ENCODE measurements at regions not wholly inside any gene's neighbourhood (a gene's known extent, or its start where the extent isn't known, plus 50 kb on each side); places are given as distances from the start of the nearest gene placed in this dataset.

GRCh38 chr4:149166365-149166764 is 649.3 kb downstream of the IQCM start:
- no peak overlapping the region for H3K27ac ChIP-seq
- H3K4me3 ChIP-seq: no peak overlapping the region
- ATAC-seq (no peak), FAIRE-seq (no peak), DNase-seq (ENCODE audit: low read depth in 1 of 2, low spot score in 1 of 2) (no peak)
- no peaks in the 10 kb centered on the region for H3K9me3 ChIP-seq
- no peaks in the 10 kb centered on the region for H3K4me1 ChIP-seq
- WGBS (ENCODE audit: missing lambda C conversion rate): 31% methylated on average over 1 of the region's 1 CpG
- TF ChIP-seq RNF2 (IDR thresholded peaks at IDR 0.05; ENCODE audit: borderline replicate concordance, low read depth) (no peak), KDM1A (IDR thresholded peaks at IDR 0.05; ENCODE audit: low read depth) (no peak), CBX2 (IDR thresholded peaks at IDR 0.05; ENCODE audit: borderline replicate concordance, low read depth) (no peak)
- CTCF ChIA-PET: no interaction called here
- H3K4me2 ChIP-seq: no peak overlapping the region
- POLR2A ChIA-PET: no interaction called here

- no peak for ATAC-seq
- ChIA-PET CTCF (no interaction called here), POLR2A (no interaction called here)
- peak in 1 of 2 experiments; percentile 3 for DNase-seq (ENCODE audit: low read depth in 1 of 2, low spot score in 1 of 2)
- no peak for FAIRE-seq
- Histone ChIP-seq H3K4me1 (no peaks in the 10 kb centered on the region), H3K4me2 (no peak overlapping the region), H3K9me3 (no peaks in the 10 kb centered on the region), H3K27ac (no peak overlapping the region), H3K4me3 (no peak overlapping the region)
- TF ChIP-seq KDM5A (IDR thresholded peaks at IDR 0.05) (no peak), BCL3 (IDR thresholded peaks at IDR 0.05) (no peak), KDM1A (IDR thresholded peaks at IDR 0.05; ENCODE audit: low read depth) (no peak), CBX2 (IDR thresholded peaks at IDR 0.05; ENCODE audit: borderline replicate concordance, low read depth) (no peak), ZNF302 (CRISPR knock-in tag; IDR thresholded peaks at IDR 0.05) (no peak), ESRRA (IDR thresholded peaks at IDR 0.05; ENCODE audit: borderline replicate concordance, low read length) (no peak), JUNB (IDR thresholded peaks at IDR 0.05) (no peak), HOXA7 (CRISPR knock-in tag; IDR thresholded peaks at IDR 0.05) (no peak), FOSL2 (IDR thresholded peaks at IDR 0.05) (no peak), FOSL2 (CRISPR knock-in tag; IDR thresholded peaks at IDR 0.05) (no peak), SMC3 (IDR thresholded peaks at IDR 0.05) (no peak), MAZ (IDR thresholded peaks at IDR 0.05; ENCODE audit: borderline replicate concordance, low read depth, low read length) (no peak), SREBF2 (IDR thresholded peaks at IDR 0.05) (no peak), RARB (CRISPR knock-in tag; IDR thresholded peaks at IDR 0.05) (no peak)
- TF ChIP-seq, protein P1, sequence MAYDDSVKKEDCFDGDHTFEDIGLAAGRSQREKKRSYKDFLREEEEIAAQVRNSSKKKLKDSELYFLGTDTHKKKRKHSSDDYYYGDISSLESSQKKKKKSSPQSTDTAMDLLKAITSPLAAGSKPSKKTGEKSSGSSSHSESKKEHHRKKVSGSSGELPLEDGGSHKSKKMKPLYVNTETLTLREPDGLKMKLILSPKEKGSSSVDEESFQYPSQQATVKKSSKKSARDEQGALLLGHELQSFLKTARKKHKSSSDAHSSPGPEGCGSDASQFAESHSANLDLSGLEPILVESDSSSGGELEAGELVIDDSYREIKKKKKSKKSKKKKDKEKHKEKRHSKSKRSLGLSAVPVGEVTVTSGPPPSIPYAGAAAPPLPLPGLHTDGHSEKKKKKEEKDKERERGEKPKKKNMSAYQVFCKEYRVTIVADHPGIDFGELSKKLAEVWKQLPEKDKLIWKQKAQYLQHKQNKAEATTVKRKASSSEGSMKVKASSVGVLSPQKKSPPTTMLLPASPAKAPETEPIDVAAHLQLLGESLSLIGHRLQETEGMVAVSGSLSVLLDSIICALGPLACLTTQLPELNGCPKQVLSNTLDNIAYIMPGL (CRISPR knock-in tag; IDR thresholded peaks at IDR 0.05; ENCODE audit: borderline replicate concordance): no peak
- 19% methylated on average over 1 of the region's 3 CpGs for WGBS (ENCODE audit: missing lambda C conversion rate)
Measured at GRCh38 chr4:149164282-149164681, 651.4 kb downstream of the IQCM start.

DNA sequence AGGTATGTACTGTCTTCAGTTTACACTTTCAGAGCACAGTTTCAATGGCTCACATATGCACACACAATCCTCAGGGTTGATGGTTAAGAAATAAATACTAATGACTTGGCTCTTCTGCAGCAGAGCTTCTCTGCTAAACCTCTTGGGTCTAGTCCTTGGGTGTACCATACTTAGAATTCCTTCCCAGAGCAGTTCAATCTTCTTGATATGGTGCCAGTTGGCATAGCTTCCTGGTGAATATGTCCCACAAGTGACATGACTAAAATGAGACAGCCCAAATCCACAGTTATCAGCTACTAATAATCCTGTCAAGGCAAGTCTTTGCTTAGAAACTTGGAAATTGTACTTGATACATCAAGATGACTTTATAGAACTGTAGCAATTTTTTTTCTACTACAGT is 654.4 kb downstream of the IQCM start:
- no peaks in the 10 kb centered on the region for H3K4me1 ChIP-seq
- ATAC-seq: no peak
- no peak for DNase-seq (ENCODE audit: low read depth in 1 of 2, low spot score in 1 of 2)
- TF ChIP-seq EP300 (IDR thresholded peaks at IDR 0.05): no peak
- no peak for TF ChIP-seq CBX8 (IDR thresholded peaks at IDR 0.05)
- TF ChIP-seq ZFP36 (IDR thresholded peaks at IDR 0.05; ENCODE audit: borderline replicate concordance, partially characterized antibody): no peak
- no peak for TF ChIP-seq KDM1A (IDR thresholded peaks at IDR 0.05; ENCODE audit: low read depth)
- TF ChIP-seq REST (IDR thresholded peaks at IDR 0.05): no peak
- TF ChIP-seq RNF2 (IDR thresholded peaks at IDR 0.05; ENCODE audit: borderline replicate concordance, low read depth): no peak
- TF ChIP-seq HOXB5 (CRISPR knock-in tag; IDR thresholded peaks at IDR 0.05): no peak
- TF ChIP-seq CHD2 (IDR thresholded peaks at IDR 0.05; ENCODE audit: low read length, partially characterized antibody): no peak
- TF ChIP-seq TP53 (CRISPR knock-in tag; IDR thresholded peaks at IDR 0.05): no peak
- TF ChIP-seq, protein P2, sequence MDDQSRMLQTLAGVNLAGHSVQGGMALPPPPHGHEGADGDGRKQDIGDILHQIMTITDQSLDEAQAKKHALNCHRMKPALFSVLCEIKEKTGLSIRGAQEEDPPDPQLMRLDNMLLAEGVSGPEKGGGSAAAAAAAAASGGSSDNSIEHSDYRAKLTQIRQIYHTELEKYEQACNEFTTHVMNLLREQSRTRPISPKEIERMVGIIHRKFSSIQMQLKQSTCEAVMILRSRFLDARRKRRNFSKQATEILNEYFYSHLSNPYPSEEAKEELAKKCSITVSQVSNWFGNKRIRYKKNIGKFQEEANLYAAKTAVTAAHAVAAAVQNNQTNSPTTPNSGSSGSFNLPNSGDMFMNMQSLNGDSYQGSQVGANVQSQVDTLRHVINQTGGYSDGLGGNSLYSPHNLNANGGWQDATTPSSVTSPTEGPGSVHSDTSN (IDR thresholded peaks at IDR 0.05): no peak
- no peak for TF ChIP-seq NPAS2 (CRISPR knock-in tag; IDR thresholded peaks at IDR 0.05; ENCODE audit: borderline replicate concordance)
- no peak for TF ChIP-seq FOSB (CRISPR knock-in tag; IDR thresholded peaks at IDR 0.05)
- H3K9me3 ChIP-seq: no peaks in the 10 kb centered on the region
- H3K27ac ChIP-seq: no peak overlapping the region
- H3K4me2 ChIP-seq: no peak overlapping the region
- no peak overlapping the region for H3K4me3 ChIP-seq
- POLR2A ChIA-PET: no interaction called here
- no peak for FAIRE-seq
- CTCF ChIA-PET: no interaction called here
